Stimulated activated naive B cell treated with anti-CD40 and anti-IgM and Interleukin-4, amounts not matched to agents 10 μg/mL and 1 μg/mL and 100 μg/mL, for 72 hours (primary cell): ENCODE measurements at regions not wholly inside any gene's neighbourhood (a gene's known extent, or its start where the extent isn't known, plus 50 kb on each side); places are given as distances from the start of the nearest gene placed in this dataset.
"Not testable (repeated sequence)": the region's sequence is repeated elsewhere in the genome, so short reads cannot be mapped to it uniquely, and the experiment has no call there.

Experiments
- ATAC-seq, 2 donors: fragments of 150-1000 bp; cut with Tn5 transposase; replicated peaks; 2 replicates each; pipeline ENCODE4 v1.10.0; 2021; ENCODE audit warnings: moderate library complexity in 1 of 2
- DNase-seq: peaks from one replicate; pipeline ENCODE4 v3.0.0; 2021
- H3K27ac Mint-ChIP-seq: one replicate; pipeline ENCODE4 v1.8.0; 2022; ENCODE audit warnings: mild to moderate bottlenecking, mixed read lengths
- H3K27me3 Mint-ChIP-seq, 2 donors: one replicate each; pipeline ENCODE4 v1.8.0; 2022; ENCODE audit warnings: mixed read lengths in 2 of 2
- H3K36me3 Mint-ChIP-seq, 2 donors: one replicate each; pipeline ENCODE4 v1.8.0; 2022; ENCODE audit warnings: mixed read lengths in 2 of 2, mild to moderate bottlenecking in 1 of 2
- H3K4me1 Mint-ChIP-seq, 2 donors: one replicate each; pipeline ENCODE4 v1.8.0; 2022; ENCODE audit warnings: mixed read lengths in 2 of 2, mild to moderate bottlenecking in 1 of 2
- H3K4me3 Mint-ChIP-seq, 2 donors: one replicate each; pipeline ENCODE4 v1.8.0; 2022; ENCODE audit warnings: mild to moderate bottlenecking in 2 of 2, mixed read lengths in 2 of 2, moderate library complexity in 1 of 2
- H3K9me3 Mint-ChIP-seq, 2 donors: one replicate each; pipeline ENCODE4 v1.8.0; 2022; ENCODE audit warnings: mixed read lengths in 2 of 2, mild to moderate bottlenecking in 1 of 2

DNA sequence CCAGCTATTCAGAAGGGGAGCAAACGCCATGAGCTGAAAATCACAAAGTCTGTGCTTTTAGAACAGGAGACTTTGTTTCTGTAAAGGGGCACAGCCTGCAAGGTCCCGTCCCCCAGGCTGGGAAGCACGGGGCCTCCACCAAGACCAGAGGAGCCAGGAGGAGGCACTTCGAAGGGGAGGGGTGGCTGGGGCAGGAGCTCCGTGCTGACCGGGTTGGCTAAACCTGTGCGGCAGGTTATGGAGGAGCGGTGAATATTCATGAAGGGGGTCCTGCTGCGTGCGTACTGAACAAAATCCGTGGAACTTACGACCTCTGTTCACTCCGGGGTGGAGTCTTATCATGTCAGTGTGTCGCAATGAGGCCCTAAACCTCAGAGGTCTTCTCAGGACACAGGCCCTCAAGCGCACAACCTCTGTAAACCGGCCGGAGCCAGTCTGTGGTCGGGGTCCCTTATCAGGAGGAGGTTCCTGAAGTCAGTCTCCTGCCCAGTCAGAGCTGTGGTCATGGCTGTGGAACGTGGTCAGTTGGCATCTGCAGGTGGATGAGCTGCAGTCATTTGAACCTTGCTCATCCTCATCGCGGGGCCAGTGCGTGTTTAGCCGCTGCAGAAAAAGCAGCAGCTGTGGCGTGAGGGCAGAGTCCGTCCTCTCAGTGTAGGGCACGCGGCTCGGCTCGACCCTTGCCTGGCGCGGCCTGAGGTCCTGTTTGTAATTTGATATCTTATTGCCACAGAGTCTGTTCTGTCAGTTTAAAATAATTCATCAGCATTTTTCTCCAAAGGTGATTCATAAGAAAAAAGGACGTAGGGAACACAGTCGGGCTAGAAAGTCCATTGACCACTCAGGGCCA is 5507.7 kb upstream of the TPTE start:
- not testable (repeated sequence) for H3K27me3 Mint-ChIP-seq, H3K4me1 Mint-ChIP-seq

DNA sequence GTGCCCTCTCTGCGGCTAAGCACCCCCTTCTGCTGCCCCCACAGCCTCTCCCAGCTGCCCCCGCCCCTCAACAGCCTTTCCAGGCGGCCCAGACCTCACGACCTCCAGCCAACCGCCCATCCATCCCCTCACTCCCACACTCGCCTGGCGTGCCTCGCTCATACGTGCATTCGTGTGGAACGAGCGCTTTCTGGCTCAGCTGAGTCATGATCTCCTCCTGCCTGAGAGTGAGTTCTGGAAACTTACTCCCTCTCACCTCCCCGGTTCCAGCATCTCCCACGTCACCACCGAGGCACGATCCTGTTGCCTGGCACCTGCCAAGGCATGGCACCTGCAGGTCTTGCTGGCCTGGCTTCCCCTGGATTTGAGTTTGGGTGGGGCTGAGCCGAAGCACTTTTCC is 5506.2 kb upstream of the TPTE start:
- not testable (repeated sequence) for H3K27me3 Mint-ChIP-seq

More for the DNA sequence above, 5507.7 kb upstream of the TPTE start:
- not testable (repeated sequence) for H3K9me3 Mint-ChIP-seq, H3K27ac Mint-ChIP-seq, DNase-seq, H3K4me3 Mint-ChIP-seq, H3K36me3 Mint-ChIP-seq, ATAC-seq

DNA sequence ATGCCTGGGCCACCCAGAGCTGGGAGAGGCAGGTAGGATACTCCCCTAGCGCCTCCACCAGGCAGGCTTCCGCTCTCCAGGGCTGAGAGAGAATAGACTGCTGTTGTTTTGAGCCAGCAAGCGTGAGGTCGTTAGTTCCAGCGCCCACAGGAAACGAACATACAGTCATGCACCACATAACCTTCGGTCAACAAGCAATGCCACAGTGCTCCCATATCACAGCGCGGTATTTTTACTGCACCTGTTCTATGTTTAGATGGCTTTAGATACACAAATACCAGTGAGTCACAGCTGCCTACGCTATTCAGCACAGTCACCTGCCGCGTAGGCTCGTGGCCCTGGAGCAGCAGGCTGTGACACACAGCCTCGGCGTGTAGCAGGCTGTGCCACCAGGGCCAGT is 5502.3 kb upstream of the TPTE start:
- not testable (repeated sequence) for H3K9me3 Mint-ChIP-seq, DNase-seq, H3K27ac Mint-ChIP-seq, H3K4me1 Mint-ChIP-seq, H3K36me3 Mint-ChIP-seq, H3K4me3 Mint-ChIP-seq, H3K27me3 Mint-ChIP-seq
- peak; percentile 61 to 64 for ATAC-seq

More for the DNA sequence above, 5506.2 kb upstream of the TPTE start:
- DNase-seq, ATAC-seq, H3K36me3 Mint-ChIP-seq, H3K4me1 Mint-ChIP-seq, H3K27ac Mint-ChIP-seq, H3K4me3 Mint-ChIP-seq, H3K9me3 Mint-ChIP-seq: not testable (repeated sequence)

DNA sequence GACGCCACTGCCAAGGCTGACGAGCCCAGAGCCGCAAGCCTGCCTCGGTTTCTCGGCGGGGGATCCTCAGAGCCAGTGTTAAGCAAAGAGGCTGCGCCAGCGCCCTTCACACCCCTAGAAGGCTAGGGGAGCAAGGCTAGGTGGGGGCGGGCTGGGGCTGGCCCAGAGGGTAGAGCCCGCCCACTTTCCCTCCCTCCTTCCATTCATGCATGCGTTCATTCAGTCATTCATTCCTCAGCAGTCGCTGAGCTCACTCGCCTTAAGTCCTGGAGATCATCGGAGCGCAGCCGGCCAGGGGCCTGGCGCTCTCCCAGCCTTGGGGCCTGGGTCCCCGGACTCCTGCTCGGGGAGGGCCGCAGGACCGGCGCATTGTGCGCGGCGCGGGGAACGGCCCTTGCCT is 5499.6 kb upstream of the TPTE start:
- H3K27ac Mint-ChIP-seq, H3K36me3 Mint-ChIP-seq, H3K27me3 Mint-ChIP-seq, H3K4me3 Mint-ChIP-seq, H3K4me1 Mint-ChIP-seq, H3K9me3 Mint-ChIP-seq, DNase-seq: not testable (repeated sequence)
- peak; percentile 39 to 44 for ATAC-seq

DNA sequence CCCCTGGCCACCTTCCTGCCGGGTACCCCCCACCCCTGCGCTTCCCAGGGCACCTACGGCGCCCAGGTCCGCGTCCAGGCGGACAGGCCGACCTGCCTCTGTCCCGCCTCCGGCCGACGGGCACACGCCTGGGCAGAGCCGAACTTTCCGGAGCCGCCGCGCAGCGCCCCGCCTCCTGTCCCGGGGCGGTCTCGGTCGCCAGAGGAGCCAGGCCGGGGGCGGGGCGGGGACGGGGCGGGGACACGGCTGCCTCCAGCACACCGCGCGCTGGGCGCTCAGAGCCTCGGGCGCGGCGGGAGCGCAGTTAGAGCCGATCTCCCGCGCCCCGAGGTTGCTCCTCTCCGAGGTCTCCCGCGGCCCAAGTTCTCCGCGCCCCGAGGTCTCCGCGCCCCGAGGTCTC is 5499.1 kb upstream of the TPTE start:
- H3K27me3 Mint-ChIP-seq, H3K4me3 Mint-ChIP-seq, H3K9me3 Mint-ChIP-seq, DNase-seq, H3K4me1 Mint-ChIP-seq, H3K27ac Mint-ChIP-seq, H3K36me3 Mint-ChIP-seq: not testable (repeated sequence)
- peak; percentile 42 to 47 for ATAC-seq

DNA sequence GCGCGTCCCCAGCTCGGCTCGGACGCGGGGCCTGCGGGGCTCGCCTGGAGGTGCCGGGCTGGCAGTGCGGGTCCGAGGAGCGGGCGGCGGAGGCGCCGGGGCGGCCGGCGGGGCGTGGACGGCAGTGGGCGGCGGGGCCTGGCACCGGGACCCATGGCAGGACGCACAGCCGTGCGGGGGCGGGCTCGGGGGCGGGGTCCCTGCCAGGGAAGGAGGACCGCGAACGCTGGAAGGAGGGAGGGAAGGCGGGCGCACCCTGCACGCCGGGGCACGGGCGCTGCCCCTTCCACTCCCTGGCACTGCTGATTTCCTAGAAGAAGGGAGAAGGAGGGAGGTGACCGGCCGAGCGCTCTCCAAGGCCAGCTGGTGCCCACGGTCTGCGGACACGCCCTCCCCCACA is 5498.6 kb upstream of the TPTE start:
- not testable (repeated sequence) for H3K27ac Mint-ChIP-seq, H3K27me3 Mint-ChIP-seq, H3K4me1 Mint-ChIP-seq, H3K36me3 Mint-ChIP-seq, ATAC-seq, H3K9me3 Mint-ChIP-seq, DNase-seq, H3K4me3 Mint-ChIP-seq

DNA sequence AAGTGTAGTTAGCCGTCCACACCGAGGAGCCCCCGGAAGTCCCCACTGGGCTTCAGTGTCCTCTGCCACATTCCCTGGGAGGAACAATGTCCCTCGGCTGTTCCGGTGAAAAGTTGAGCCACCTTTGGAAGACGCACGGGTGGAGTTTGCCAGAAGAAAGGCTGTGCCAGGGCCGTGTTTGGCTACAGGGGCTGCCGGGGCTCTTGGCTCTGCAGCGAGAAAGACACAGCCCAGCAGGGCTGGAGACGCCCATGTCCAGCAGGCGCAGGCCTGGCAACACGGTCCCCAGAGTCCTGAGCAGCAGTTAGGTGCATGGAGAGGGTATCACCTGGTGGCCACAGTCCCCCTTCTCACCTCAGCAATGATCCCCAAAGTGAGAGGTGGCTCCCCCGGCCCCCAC is 5486.2 kb upstream of the TPTE start:
- not testable (repeated sequence) for DNase-seq, ATAC-seq, H3K27ac Mint-ChIP-seq, H3K36me3 Mint-ChIP-seq, H3K4me1 Mint-ChIP-seq, H3K9me3 Mint-ChIP-seq, H3K4me3 Mint-ChIP-seq, H3K27me3 Mint-ChIP-seq

DNA sequence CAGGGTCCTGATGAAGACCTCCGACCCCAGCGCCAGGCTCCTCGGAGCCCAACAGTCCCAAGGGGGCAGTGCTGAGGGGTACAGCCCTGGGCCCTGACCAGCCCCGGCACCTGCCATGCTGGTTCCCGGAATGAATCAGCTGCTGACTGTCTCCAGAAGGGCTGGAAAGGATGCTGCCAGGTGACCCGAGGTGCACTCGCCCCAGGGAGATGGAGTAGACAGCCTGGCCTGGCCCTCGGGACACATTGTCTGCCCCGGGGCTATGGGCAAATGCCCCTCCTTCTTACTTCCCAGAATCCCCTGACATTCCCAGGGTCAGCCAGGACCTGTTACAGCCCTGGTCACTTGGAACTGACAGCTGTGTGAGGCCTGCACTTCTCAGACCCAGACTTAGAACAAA is 5485.8 kb upstream of the TPTE start:
- not testable (repeated sequence) for DNase-seq, H3K36me3 Mint-ChIP-seq, H3K4me1 Mint-ChIP-seq, H3K9me3 Mint-ChIP-seq, H3K27ac Mint-ChIP-seq, H3K27me3 Mint-ChIP-seq, ATAC-seq, H3K4me3 Mint-ChIP-seq

DNA sequence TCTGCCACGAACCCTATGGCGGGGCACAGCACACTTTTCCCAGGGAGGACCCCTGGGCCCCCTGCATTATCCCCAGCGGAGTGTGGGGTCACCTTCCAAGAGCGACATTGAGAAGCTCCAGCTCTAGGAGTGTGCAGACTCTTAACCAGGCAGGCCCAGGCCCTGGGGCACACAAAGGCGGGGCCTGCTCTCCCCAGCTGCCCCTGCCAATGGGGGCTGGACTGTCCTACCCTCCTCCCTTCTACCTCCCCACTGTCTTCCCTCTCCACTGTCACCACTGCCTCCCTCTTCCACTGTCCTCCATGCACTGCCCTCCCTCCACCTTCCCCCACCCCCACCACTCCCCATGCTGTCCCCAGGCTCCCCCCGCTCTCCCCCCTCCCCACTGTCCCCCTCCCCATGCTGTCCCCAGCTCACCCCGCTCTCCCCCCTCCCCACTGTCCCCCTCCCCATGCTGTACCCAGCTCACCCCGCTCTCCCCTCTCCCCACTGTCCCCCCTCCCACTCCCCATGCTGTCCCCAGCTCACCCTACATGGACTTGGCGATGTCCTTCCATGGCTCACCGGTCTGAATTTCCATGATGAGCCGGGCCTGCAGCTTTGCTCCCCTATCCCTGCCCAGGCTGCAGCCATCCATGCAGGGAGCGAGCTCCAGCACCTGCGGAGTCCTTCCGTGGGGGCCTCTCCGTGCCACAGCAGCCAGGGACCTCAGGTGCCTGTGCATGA is 5483.6 kb upstream of the TPTE start:
- ATAC-seq: peak in 1 of 2 donors; percentile 27

DNA sequence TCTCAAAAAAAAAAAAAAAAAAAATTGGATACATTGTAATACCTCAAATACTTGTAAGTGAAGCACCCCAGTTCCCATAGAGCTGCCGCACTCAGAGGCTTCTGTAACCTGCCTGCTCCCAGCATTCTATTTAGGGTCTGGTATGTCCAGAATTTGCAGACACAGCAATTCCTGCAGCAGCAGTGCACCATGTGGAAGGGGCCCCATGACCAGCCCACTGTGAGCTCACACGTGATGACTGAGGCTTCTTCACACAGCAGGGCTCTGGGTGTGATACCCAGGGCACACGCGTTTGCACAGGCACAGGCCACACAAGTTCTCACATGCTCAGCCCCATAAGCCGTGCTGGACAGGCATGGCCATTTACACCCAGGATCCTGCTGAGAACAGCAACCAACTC is 5481.5 kb upstream of the TPTE start:
- H3K27ac Mint-ChIP-seq, H3K9me3 Mint-ChIP-seq, H3K4me3 Mint-ChIP-seq, H3K4me1 Mint-ChIP-seq, H3K27me3 Mint-ChIP-seq, H3K36me3 Mint-ChIP-seq, DNase-seq: not testable (repeated sequence)
- ATAC-seq: peak; percentile 19 to 26

More for the DNA sequence above, 5483.6 kb upstream of the TPTE start:
- H3K27me3 Mint-ChIP-seq, H3K27ac Mint-ChIP-seq, DNase-seq, H3K36me3 Mint-ChIP-seq, H3K4me3 Mint-ChIP-seq, H3K4me1 Mint-ChIP-seq, H3K9me3 Mint-ChIP-seq: not testable (repeated sequence)

DNA sequence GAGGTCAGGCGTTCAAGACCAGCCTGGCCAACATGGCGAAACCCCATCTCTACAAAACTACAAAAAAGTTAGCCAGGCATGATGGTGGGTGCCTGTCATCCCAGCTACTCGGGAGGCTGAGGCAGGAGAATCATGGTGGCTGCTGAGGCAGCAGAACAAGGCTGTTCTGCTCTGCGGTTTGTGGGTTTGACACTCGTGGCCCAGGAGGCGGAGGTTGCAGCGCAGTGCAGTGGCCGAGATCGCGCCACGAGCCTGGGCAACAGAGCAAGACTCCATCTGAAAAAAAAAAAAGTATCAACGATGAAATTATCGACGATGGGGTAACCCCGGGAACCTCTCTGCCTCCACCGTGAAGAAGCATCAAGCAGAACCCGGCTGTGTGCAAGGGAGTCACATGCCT is 5478.8 kb upstream of the TPTE start:
- not testable (repeated sequence) for ATAC-seq, H3K9me3 Mint-ChIP-seq, H3K4me1 Mint-ChIP-seq

DNA sequence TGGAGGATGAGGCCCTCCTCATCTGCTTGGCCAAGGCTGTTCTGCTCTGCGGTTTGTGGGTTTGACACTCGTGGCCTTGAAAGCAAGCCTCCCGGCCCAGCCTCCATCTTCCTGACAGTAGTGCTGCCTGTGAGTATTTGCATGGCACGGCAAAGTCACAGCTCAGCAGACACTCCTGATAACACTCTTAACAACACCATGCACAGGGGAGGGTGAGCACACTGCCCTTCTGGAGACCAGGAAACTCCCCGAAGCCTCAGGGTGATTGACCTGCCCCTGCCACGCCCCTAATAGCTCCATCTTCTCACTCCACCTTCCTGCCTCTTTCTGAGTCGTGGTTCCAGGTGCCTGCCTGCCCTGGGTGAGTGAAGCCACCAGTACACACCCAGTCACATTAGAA is 5476.6 kb upstream of the TPTE start:
- H3K27me3 Mint-ChIP-seq, H3K9me3 Mint-ChIP-seq, DNase-seq, H3K27ac Mint-ChIP-seq, H3K4me1 Mint-ChIP-seq, H3K4me3 Mint-ChIP-seq, H3K36me3 Mint-ChIP-seq: not testable (repeated sequence)
- ATAC-seq: peak; percentile 7 to 41

More for the DNA sequence above, 5478.8 kb upstream of the TPTE start:
- DNase-seq, H3K27me3 Mint-ChIP-seq, H3K4me3 Mint-ChIP-seq, H3K36me3 Mint-ChIP-seq, H3K27ac Mint-ChIP-seq: not testable (repeated sequence)

DNA sequence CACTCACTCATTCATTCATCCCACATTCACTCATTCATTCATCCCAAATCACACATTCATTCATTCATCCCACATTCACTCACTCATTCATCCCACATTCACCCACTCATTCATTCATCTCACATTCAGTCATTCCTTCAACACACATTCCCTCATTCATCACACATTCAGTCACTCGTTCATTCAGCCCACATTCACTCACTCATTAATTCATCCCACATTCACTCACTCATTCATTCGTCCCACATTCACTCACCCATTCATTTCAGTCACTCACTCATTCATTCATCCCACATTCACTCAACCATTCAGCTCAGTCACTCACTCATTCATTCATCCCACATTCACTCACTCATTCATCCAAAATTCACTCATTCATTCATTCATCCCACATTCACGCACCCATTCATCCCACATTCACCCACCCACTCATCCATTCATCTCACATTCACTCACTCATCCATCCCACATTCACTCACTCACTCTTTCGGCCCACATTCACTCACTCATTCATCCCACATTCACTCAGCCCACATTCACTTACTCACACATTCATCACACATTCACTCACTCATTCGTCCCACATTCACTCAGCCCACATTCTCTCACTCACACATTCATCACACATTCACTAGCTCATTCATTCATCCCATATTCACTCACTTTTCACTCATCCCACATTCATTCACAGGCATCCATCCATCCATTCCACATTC is 5469.9 kb upstream of the TPTE start:
- H3K27ac Mint-ChIP-seq: peak overlapping the region; percentile 72
- H3K4me3 Mint-ChIP-seq: not testable (repeated sequence)

DNA sequence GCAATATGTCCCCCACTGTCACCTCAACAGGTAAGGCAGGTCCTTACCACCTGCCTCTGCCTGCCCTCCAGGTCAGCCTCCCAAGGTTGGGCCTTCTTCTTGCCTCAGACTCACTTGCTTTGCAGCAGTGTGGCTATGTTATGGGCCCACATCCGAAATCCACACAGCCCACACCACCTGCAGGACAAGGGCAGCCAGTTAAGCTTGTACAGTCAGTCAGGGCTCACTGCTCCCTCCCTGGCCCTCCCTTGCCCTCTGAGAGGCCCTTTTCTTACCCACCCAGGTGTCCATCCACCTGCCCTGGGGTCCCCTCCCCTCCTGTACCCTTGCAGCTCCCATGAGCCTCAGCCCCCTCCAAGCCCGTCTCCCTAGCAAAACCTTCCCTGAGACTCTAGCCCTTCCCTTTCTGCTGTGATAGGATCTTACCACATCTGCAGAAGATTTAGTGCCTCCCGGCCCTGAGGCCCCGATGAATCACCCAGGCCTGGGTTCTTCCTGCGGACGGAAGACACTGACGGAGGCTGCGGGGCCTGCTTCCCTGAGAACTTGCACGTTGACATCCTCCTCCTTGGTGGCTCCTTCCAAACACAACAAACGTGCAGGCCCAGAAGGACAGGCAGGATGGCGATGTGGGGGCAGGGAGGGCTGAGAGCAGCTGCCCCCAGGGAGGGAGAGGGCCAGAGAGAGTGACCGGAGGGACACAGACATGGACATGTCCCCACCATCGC is 5466.2 kb upstream of the TPTE start:
- H3K4me1 Mint-ChIP-seq, H3K36me3 Mint-ChIP-seq: not testable (repeated sequence)
- ATAC-seq: peak; percentile 24 to 30

More for the DNA sequence above, 5469.9 kb upstream of the TPTE start:
- DNase-seq, H3K9me3 Mint-ChIP-seq, H3K36me3 Mint-ChIP-seq, H3K27me3 Mint-ChIP-seq, ATAC-seq, H3K4me1 Mint-ChIP-seq: not testable (repeated sequence)

More for the DNA sequence above, 5466.2 kb upstream of the TPTE start:
- H3K4me3 Mint-ChIP-seq, H3K9me3 Mint-ChIP-seq, H3K27ac Mint-ChIP-seq, H3K27me3 Mint-ChIP-seq, DNase-seq: not testable (repeated sequence)
